ENCODE measurements at regions not wholly inside any gene's neighbourhood (a gene's known extent, or its start where the extent isn't known, plus 50 kb on each side); places are given as distances from the start of the nearest gene placed in this dataset.

DNA sequence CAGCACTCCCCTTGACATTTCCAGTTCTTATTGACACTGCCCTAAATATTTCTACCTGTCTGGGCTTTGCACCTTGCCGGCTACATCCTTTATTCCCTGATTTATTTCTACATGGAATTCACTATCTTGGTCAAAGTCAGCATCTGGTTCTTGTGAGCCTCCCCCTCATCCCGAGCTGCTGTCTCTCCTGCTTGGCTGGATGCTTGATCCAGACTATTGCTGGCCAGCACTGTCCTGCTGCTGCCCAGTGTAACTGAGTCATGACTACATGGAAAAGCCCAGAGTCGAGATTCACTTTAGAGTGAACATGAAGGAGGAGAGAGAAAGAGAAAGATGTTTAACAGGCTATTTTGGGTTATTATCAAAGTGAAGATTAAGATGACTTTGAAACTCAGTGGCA, 142.2 kb downstream of the OPN5 start:
- DNase-seq, result no peak

DNA sequence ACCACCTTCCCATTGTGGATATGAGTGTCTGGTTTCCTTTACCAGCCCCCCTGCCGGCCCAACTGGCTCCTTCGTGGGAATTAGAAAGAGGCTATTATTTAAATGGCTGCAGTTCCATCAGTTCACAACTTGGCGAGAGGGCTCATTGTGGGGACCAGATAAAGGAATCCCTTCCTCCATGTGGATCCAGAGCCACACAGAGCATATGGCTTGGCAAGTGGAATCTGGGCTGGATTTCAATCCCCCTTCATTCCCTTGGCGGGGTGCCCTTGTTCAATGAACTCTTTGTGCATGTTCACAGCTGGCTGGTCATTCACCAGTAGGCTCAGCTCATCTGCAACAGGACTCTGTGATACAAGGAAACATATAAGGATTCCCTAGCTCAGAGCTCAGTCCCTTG, 140.6 kb downstream of the OPN5 start:
- no peak for DNase-seq

DNA sequence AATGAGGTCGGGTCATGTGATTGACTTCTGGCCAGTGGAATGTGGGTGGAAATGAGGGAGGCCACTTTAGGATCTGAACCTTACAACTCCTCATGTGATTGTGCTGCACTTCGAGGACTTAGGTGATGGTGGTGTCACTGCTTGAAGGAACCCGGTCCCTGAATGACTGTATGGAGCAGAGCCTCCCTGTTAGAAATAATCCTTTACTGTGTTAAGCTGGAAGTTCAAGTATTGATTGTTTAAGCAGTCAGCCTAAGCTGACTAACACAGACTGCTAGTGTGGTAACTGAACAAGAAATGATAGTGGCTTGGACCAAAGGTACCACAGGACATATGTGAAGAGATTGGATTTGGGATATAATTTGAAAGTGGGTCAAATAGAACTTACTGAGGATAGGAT, 138.0 kb downstream of the OPN5 start:
- DNase-seq, result no peak

DNA sequence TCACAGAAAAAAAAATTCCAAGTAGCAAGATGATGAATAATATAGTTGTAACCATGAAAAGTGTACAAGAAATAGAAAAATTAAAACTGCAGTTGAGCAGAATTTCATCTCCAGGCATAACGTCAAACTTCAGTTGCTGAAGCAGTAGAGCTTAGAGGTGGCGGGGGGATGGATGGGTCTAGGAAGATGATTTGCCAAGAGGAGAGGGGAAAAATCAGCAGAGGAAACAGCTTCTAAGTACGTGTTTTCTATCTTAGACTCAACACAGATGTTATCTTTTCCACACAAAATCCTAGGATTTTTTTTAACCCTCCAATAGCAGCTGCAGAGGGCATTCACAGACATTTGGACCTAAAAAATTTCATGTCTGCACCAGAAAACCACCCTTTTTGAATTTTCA, 136.0 kb downstream of the OPN5 start:
- no peak for DNase-seq

DNA sequence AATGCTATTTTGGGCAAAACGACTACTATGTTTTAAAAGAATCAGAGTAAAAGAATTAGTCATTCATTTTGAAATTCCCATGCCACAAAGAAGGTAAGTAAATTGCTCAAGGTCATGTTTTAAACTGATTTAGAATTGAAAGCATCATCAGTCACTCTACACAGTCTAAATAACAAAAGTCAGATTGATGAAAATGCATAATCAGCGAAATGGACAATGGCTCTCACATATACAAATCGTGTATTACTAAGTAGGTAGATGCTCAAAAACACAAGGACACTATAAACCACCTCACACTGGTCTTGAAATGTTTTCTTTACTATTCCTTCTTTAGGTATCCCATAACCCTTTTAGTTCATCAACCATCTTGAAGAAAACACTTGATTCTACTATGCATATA, 135.4 kb downstream of the OPN5 start:
- no peak for DNase-seq

DNA sequence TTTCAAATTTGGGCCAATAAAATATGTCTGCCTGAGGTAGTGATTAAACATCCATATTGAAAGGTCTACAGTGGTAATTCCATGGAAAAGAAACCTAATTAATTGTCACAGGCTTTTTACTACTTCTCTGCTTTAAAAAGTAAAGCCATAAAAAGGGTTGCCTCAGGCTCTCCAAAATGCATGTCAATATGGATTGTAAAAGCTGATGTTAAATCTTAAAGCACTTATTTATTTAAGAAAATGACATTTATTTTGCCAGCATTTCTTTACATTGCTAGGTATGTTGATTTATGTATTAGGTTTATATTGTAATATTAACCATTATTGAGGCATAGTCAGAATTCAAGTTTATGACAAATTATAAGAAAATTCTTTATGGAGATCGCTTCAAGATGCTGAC, 133.2 kb downstream of the OPN5 start:
- DNase-seq, result no peak

DNA sequence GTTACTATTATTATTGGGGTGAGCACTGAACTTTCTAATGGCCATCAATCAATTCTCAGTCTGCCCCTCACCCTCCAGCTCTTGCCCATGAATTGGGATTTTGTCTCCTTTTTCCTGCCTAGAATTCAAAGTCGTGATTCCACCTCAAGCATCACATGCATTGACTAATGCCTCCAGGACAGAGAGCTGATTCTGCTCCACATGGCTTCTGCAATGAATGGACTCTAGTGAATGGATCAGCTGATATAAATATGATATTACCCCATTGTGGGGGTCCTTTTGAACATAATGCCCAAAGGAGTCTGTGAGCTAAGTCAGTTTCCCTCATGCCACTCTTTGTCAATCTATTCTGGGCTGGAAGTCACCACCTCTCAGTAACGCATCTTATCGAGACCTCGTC, 126.4 kb downstream of the OPN5 start:
- DNase-seq, result no peak

DNA sequence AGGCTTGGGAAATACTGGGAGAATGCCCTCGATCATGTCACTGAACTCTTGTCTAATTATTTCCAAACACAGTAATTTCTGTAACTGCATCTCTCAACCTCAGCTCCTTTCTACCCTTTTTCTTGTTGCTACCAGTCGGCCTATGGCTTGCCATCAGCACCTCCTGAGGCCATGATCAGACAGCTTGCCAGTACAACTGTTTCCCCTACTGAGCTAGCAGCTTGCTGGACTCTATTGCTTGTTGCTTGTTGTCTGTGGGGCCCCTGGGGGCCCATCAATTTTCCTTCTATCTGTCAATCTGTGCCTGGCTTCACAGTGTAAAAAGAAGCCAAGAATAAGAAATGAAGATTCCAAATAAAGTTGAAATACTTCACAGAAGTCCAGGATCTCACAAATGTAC, 123.9 kb downstream of the OPN5 start:
- DNase-seq, result no peak

GRCh38 chr6:47897247-47897646, 115.4 kb downstream of the OPN5 start:
- no peak for DNase-seq

- no peak for DNase-seq
Measured at GRCh38 chr6:47890326-47890875, 108.6 kb downstream of the OPN5 start.

GRCh38 chr6:47879015-47879414, 97.2 kb downstream of the OPN5 start:
- no peak for DNase-seq

All from inflammatory macrophage treated with lipopolysaccharide for 1 hour (primary cell).